ENCODE measurements at regions not wholly inside any gene's neighbourhood (a gene's known extent, or its start where the extent isn't known, plus 50 kb on each side); places are given as distances from the start of the nearest gene placed in this dataset.

GRCh38 chr2:192888109-192888508, 693.4 kb upstream of the TMEFF2 start:
- H3K27me3 ChIP-seq = no peaks in the 10 kb centered on the region
- H3K4me3 ChIP-seq = no peak overlapping the region
- H3K4me1 ChIP-seq = no peaks in the 10 kb centered on the region
- no peaks in the 10 kb centered on the region for H3K9me3 ChIP-seq (replicated peaks in 1 of 11)
- no peaks in the 10 kb centered on the region for H4K20me1 ChIP-seq
- no peak for TF ChIP-seq Cebpa-rat (IDR thresholded peaks at IDR 0.05)
- no peak overlapping the region for H3K9ac ChIP-seq
- no peak overlapping the region for H3K4me2 ChIP-seq
- H3K36me3 ChIP-seq = no peaks in the 10 kb centered on the region
- no peak overlapping the region for H3K27ac ChIP-seq

- no peaks in the 10 kb centered on the region for H3K9me3 ChIP-seq (replicated peaks in 1 of 11)
- H3K27ac ChIP-seq = no peak overlapping the region
- no peak for TF ChIP-seq Cebpa-rat (IDR thresholded peaks at IDR 0.05)
- no peak overlapping the region for H3K4me3 ChIP-seq
- no peak overlapping the region for H3K4me2 ChIP-seq
- no peaks in the 10 kb centered on the region for H4K20me1 ChIP-seq
- H3K27me3 ChIP-seq = no peaks in the 10 kb centered on the region
- H3K36me3 ChIP-seq = no peaks in the 10 kb centered on the region
- no peak overlapping the region for H3K9ac ChIP-seq
- H3K4me1 ChIP-seq = no peaks in the 10 kb centered on the region
Observed at GRCh38 chr2:192887337-192887736, 692.6 kb upstream of the TMEFF2 start.

GRCh38 chr2:192886636-192887035, 691.9 kb upstream of the TMEFF2 start:
- Histone ChIP-seq H3K9ac (no peak overlapping the region), H3K4me1 (no peaks in the 10 kb centered on the region), H3K27me3 (no peaks in the 10 kb centered on the region), H3K4me2 (no peak overlapping the region), H4K20me1 (no peaks in the 10 kb centered on the region), H3K4me3 (no peak overlapping the region), H3K9me3 (replicated peaks in 1 of 11) (no peaks in the 10 kb centered on the region), H3K27ac (no peak overlapping the region), H3K36me3 (no peaks in the 10 kb centered on the region)
- no peak for TF ChIP-seq Cebpa-rat (IDR thresholded peaks at IDR 0.05)

- no peak for TF ChIP-seq Cebpa-rat (IDR thresholded peaks at IDR 0.05)
- H3K4me2 ChIP-seq = no peak overlapping the region
- no peak overlapping the region for H3K4me3 ChIP-seq
- no peaks in the 10 kb centered on the region for H3K4me1 ChIP-seq
- H3K27me3 ChIP-seq = no peaks in the 10 kb centered on the region
- H3K27ac ChIP-seq = no peak overlapping the region
- no peaks in the 10 kb centered on the region for H3K36me3 ChIP-seq
- H3K9ac ChIP-seq = no peak overlapping the region
- no peaks in the 10 kb centered on the region for H4K20me1 ChIP-seq
- H3K9me3 ChIP-seq (replicated peaks in 1 of 11) = no peaks in the 10 kb centered on the region
Observed at GRCh38 chr2:192885569-192886160, 690.9 kb upstream of the TMEFF2 start.

GRCh38 chr2:192877159-192877558, 682.4 kb upstream of the TMEFF2 start:
- no peak overlapping the region for H3K4me3 ChIP-seq
- no peaks in the 10 kb centered on the region for H3K27me3 ChIP-seq
- no peak overlapping the region for H3K27ac ChIP-seq
- no peaks in the 10 kb centered on the region for H3K4me1 ChIP-seq
- H3K36me3 ChIP-seq = no peaks in the 10 kb centered on the region
- no peak overlapping the region for H3K4me2 ChIP-seq
- no peaks in the 10 kb centered on the region for H3K9me3 ChIP-seq (replicated peaks in 1 of 11)
- no peaks in the 10 kb centered on the region for H4K20me1 ChIP-seq
- TF ChIP-seq Cebpa-rat (IDR thresholded peaks at IDR 0.05) = no peak
- no peak overlapping the region for H3K9ac ChIP-seq

- H3K9me3 ChIP-seq (replicated peaks in 1 of 11) = no peaks in the 10 kb centered on the region
- no peak for TF ChIP-seq Cebpa-rat (IDR thresholded peaks at IDR 0.05)
- H3K4me1 ChIP-seq = no peaks in the 10 kb centered on the region
- H3K4me2 ChIP-seq = no peak overlapping the region
- H3K27me3 ChIP-seq = no peaks in the 10 kb centered on the region
- H4K20me1 ChIP-seq = no peaks in the 10 kb centered on the region
- H3K9ac ChIP-seq = no peak overlapping the region
- H3K36me3 ChIP-seq = no peaks in the 10 kb centered on the region
- H3K4me3 ChIP-seq = no peak overlapping the region
- H3K27ac ChIP-seq = no peak overlapping the region
Observed at GRCh38 chr2:192876698-192877097, 682.0 kb upstream of the TMEFF2 start.

- H3K4me3 ChIP-seq = no peak overlapping the region
- no peaks in the 10 kb centered on the region for H4K20me1 ChIP-seq
- H3K9me3 ChIP-seq (replicated peaks in 1 of 11) = no peaks in the 10 kb centered on the region
- H3K27ac ChIP-seq = no peak overlapping the region
- no peak for TF ChIP-seq Cebpa-rat (IDR thresholded peaks at IDR 0.05)
- H3K9ac ChIP-seq = no peak overlapping the region
- H3K4me2 ChIP-seq = no peak overlapping the region
- no peaks in the 10 kb centered on the region for H3K27me3 ChIP-seq
- no peaks in the 10 kb centered on the region for H3K4me1 ChIP-seq
- no peaks in the 10 kb centered on the region for H3K36me3 ChIP-seq
Observed at GRCh38 chr2:192854706-192855105, 660.0 kb upstream of the TMEFF2 start.

- Histone ChIP-seq H3K27ac (no peak overlapping the region), H3K4me1 (no peaks in the 10 kb centered on the region), H3K4me3 (no peak overlapping the region), H3K27me3 (no peaks in the 10 kb centered on the region), H3K4me2 (no peak overlapping the region), H4K20me1 (no peaks in the 10 kb centered on the region), H3K9ac (no peak overlapping the region), H3K36me3 (no peaks in the 10 kb centered on the region), H3K9me3 (replicated peaks in 1 of 11) (no peaks in the 10 kb centered on the region)
- TF ChIP-seq Cebpa-rat (IDR thresholded peaks at IDR 0.05) = no peak
Observed at GRCh38 chr2:192854031-192854430, 659.3 kb upstream of the TMEFF2 start.

GRCh38 chr2:192828947-192829346, 634.2 kb upstream of the TMEFF2 start:
- Histone ChIP-seq H3K4me3 (no peak overlapping the region), H3K9ac (no peak overlapping the region), H3K4me2 (no peak overlapping the region), H3K9me3 (replicated peaks in 1 of 11) (no peaks in the 10 kb centered on the region), H4K20me1 (no peaks in the 10 kb centered on the region), H3K27me3 (no peaks in the 10 kb centered on the region), H3K27ac (no peak overlapping the region), H3K4me1 (no peaks in the 10 kb centered on the region), H3K36me3 (no peaks in the 10 kb centered on the region)
- TF ChIP-seq Cebpa-rat (IDR thresholded peaks at IDR 0.05) = no peak

- H3K4me1 ChIP-seq = no peaks in the 10 kb centered on the region
- no peak for TF ChIP-seq Cebpa-rat (IDR thresholded peaks at IDR 0.05)
- H3K4me2 ChIP-seq = no peak overlapping the region
- no peaks in the 10 kb centered on the region for H3K36me3 ChIP-seq
- no peak overlapping the region for H3K4me3 ChIP-seq
- no peaks in the 10 kb centered on the region for H3K27me3 ChIP-seq
- H4K20me1 ChIP-seq = no peaks in the 10 kb centered on the region
- H3K27ac ChIP-seq = no peak overlapping the region
- no peaks in the 10 kb centered on the region for H3K9me3 ChIP-seq (replicated peaks in 1 of 11)
- no peak overlapping the region for H3K9ac ChIP-seq
Observed at GRCh38 chr2:192828175-192828574, 633.4 kb upstream of the TMEFF2 start.
